PC-3 (cell line): ENCODE measurements at regions not wholly inside any gene's neighbourhood (a gene's known extent, or its start where the extent isn't known, plus 50 kb on each side); places are given as distances from the start of the nearest gene placed in this dataset.
A peak's percentile ranks its signal among the peaks of the same experiment; 100 is the strongest.

Experiments
- ATAC-seq: fragments of 200-7000 bp; cut with Tn5 transposase; 2 replicates; pipeline ENCODE4 v1.9.1; 2020; ENCODE audit warnings: mild to moderate bottlenecking, moderate library complexity
- BruUV-seq: library from RNA; stranded (reverse); fragments of 400-500 nt; replicated peaks from 2 replicates; lab custom pipeline; 2021; lab: Mats Ljungman, UMichigan
- CTCF ChIA-PET: fragments of 300-600 bp; sonication (Branson Sonifier 250); formaldehyde crosslinking; loops from one replicate; lab custom pipeline; 2022; ENCODE audit warnings: antibody characterized with exemption; lab: Charles Lee
- POLR2A ChIA-PET: fragments of 300-600 bp; sonication (Branson Sonifier 250); formaldehyde crosslinking; loops from one replicate; lab custom pipeline; 2022; ENCODE audit warnings: antibody characterized with exemption; ENCODE audit not compliant: unreplicated experiment; lab: Charles Lee
- DNase-seq: peaks from one replicate; pipeline ENCODE4 v3.0.0-alpha.2; 2015
- H2AFZ ChIP-seq: fragments of 300-600 bp; sonication (generic); 2 replicates; pipeline ENCODE4 v1.6.0; 2016; ENCODE audit warnings: antibody characterized with exemption, low read length
- H3F3A ChIP-seq: fragments of 300-600 bp; sonication (generic); one replicate; pipeline ENCODE4 v1.6.0; 2017; ENCODE audit warnings: antibody characterized with exemption, low read length, control low read depth, mild to moderate bottlenecking; ENCODE audit not compliant: unreplicated experiment
- H3K27ac ChIP-seq: fragments of 300-600 bp; sonication (generic); 2 replicates; pipeline ENCODE4 v1.5.1; 2016; ENCODE audit warnings: mild to moderate bottlenecking, low read length
- H3K27me3 ChIP-seq: fragments of 300-600 bp; sonication (generic); 2 replicates; pipeline ENCODE4 v1.6.1; 2016; ENCODE audit warnings: low read length, mixed read lengths
- H3K36me3 ChIP-seq: fragments of 300-600 bp; sonication (generic); 2 replicates; pipeline ENCODE4 v1.6.1; 2016; ENCODE audit warnings: low read depth, mixed run types, low read length, mixed read lengths
- H3K4me1 ChIP-seq: fragments of 300-600 bp; sonication (generic); 2 replicates; pipeline ENCODE4 v1.5.1; 2016; ENCODE audit warnings: low read length; ENCODE audit not compliant: insufficient read depth
- H3K4me2 ChIP-seq: fragments of 300-600 bp; sonication (generic); 2 replicates; pipeline ENCODE4 v1.6.0; 2016; ENCODE audit warnings: low read length
- H3K4me3 ChIP-seq: fragments of 300-600 bp; sonication (generic); 2 replicates; pipeline ENCODE4 v1.5.1; 2016; ENCODE audit warnings: mild to moderate bottlenecking, low read length, mixed read lengths
- H3K79me2 ChIP-seq: fragments of 300-600 bp; sonication (generic); 2 replicates; pipeline ENCODE4 v1.6.1; 2017; ENCODE audit warnings: low read length, mixed read lengths
- H3K9ac ChIP-seq: fragments of 300-600 bp; sonication (generic); 2 replicates; pipeline ENCODE4 v1.6.0; 2016; ENCODE audit warnings: mild to moderate bottlenecking, low read length
- H3K9me2 ChIP-seq: fragments of 300-600 bp; sonication (generic); replicated peaks from 2 replicates; pipeline ENCODE4 v1.6.1; 2016; ENCODE audit warnings: mixed run types, low read length, mixed read lengths
- H3K9me3 ChIP-seq: fragments of 300-600 bp; sonication (generic); 2 replicates; pipeline ENCODE4 v1.6.1; 2016; ENCODE audit warnings: low read length, mixed read lengths
- H4K20me1 ChIP-seq: fragments of 300-600 bp; sonication (generic); 2 replicates; pipeline ENCODE4 v1.6.1; 2016; ENCODE audit warnings: low read length, mixed read lengths
- CTCF ChIP-seq: fragments of 300-600 bp; sonication (generic); conservative IDR thresholded peaks from 2 replicates; pipeline ENCODE4 v1.5.1; 2017; ENCODE audit warnings: antibody characterized with exemption, low read depth, mild to moderate bottlenecking, low read length
- EZH2 ChIP-seq: fragments of 300-600 bp; sonication (generic); IDR thresholded peaks from one replicate; pipeline ENCODE4 v1.6.1; 2017; ENCODE audit warnings: antibody characterized with exemption, mild to moderate bottlenecking, low read length; ENCODE audit not compliant: unreplicated experiment
- EZH2phosphoT487 ChIP-seq: fragments of 300-600 bp; sonication (generic); IDR thresholded peaks from 2 replicates; pipeline ENCODE4 v1.6.1; 2018; ENCODE audit warnings: mild to moderate bottlenecking, antibody characterized with exemption, low read length, borderline replicate concordance
- intact Hi-C: fragments of 100-400 bp; cut with micrococcal nuclease; formaldehyde crosslinking; loops from 2 replicates; pipeline ENCODE4 v1.9.0; 2023

GRCh38 chr10:44849936-44850335 lies 61.2 kb upstream of the TMEM72 start:
- Histone ChIP-seq H3K36me3 (no peaks in the 10 kb centered on the region), H4K20me1 (no peaks in the 10 kb centered on the region), H3F3A (no peaks in the 10 kb centered on the region), H3K9me3 (no peaks in the 10 kb centered on the region), H3K27ac (no peak overlapping the region), H3K4me1 (no peaks in the 10 kb centered on the region), H3K4me2 (no peak overlapping the region), H2AFZ (no peak overlapping the region; the same call in 1 of the 2 replicates), H3K9me2 (no peaks in the 10 kb centered on the region), H3K79me2 (no peaks in the 10 kb centered on the region), H3K9ac (no peak overlapping the region), H3K4me3 (no peak overlapping the region), H3K27me3 (no peaks in the 10 kb centered on the region)
- ChIA-PET CTCF (no interaction called here), POLR2A (no interaction called here)
- ATAC-seq: no peak
- DNase-seq: no peak
- TF ChIP-seq EZH2: no peak
- TF ChIP-seq CTCF: no peak
- TF ChIP-seq EZH2phosphoT487: no peak
- BruUV-seq: no TSS peak
- intact Hi-C loops: no loop called here

GRCh38 chr10:44850356-44850934 lies 60.7 kb upstream of the TMEM72 start:
- Histone ChIP-seq H3K9me2 (no peaks in the 10 kb centered on the region), H2AFZ (no peak overlapping the region; the same call in 1 of the 2 replicates), H3K9ac (no peak overlapping the region), H3K4me1 (no peaks in the 10 kb centered on the region), H3K36me3 (no peaks in the 10 kb centered on the region), H3F3A (no peaks in the 10 kb centered on the region), H3K4me3 (no peak overlapping the region), H3K9me3 (no peaks in the 10 kb centered on the region), H3K27ac (no peak overlapping the region), H3K79me2 (no peaks in the 10 kb centered on the region), H3K27me3 (no peaks in the 10 kb centered on the region), H3K4me2 (no peak overlapping the region), H4K20me1 (no peaks in the 10 kb centered on the region)
- no TSS peak for BruUV-seq
- TF ChIP-seq EZH2phosphoT487: no peak
- TF ChIP-seq EZH2: no peak
- TF ChIP-seq CTCF: no peak
- DNase-seq (peak; percentile 42), ATAC-seq (no peak)
- ChIA-PET CTCF (no interaction called here), POLR2A (no interaction called here)
- intact Hi-C loops: no loop called here

GRCh38 chr10:44851413-44851812 lies 59.7 kb upstream of the TMEM72 start:
- Histone ChIP-seq H3F3A (no peaks in the 10 kb centered on the region), H3K4me2 (no peak overlapping the region), H3K9me2 (no peaks in the 10 kb centered on the region), H3K4me1 (no peaks in the 10 kb centered on the region), H2AFZ (no peak overlapping the region), H4K20me1 (no peaks in the 10 kb centered on the region), H3K79me2 (no peaks in the 10 kb centered on the region), H3K27ac (no peak overlapping the region), H3K9ac (no peak overlapping the region), H3K9me3 (no peaks in the 10 kb centered on the region), H3K27me3 (no peaks in the 10 kb centered on the region), H3K4me3 (no peak overlapping the region), H3K36me3 (no peaks in the 10 kb centered on the region)
- BruUV-seq: no TSS peak
- intact Hi-C loops: no loop called here
- ATAC-seq (no peak), DNase-seq (no peak)
- POLR2A ChIA-PET: no interaction called here
- CTCF ChIA-PET: no interaction called here
- TF ChIP-seq EZH2phosphoT487: no peak
- no peak for TF ChIP-seq CTCF
- no peak for TF ChIP-seq EZH2
